Central memory CD4-positive, alpha-beta T cell (primary cell): ENCODE measurements at regions not wholly inside any gene's neighbourhood (a gene's known extent, or its start where the extent isn't known, plus 50 kb on each side); places are given as distances from the start of the nearest gene placed in this dataset.

Experiments
- DNase-seq: peaks from one replicate; pipeline ENCODE4 v3.0.0; 2022

GRCh38 chr1:36643371-36644270 is 160.9 kb upstream of the CSF3R start:
- no peak for DNase-seq

GRCh38 chr1:36642802-36643201 is 160.1 kb upstream of the CSF3R start:
- no peak for DNase-seq

GRCh38 chr1:36641776-36642175 is 159.1 kb upstream of the CSF3R start:
- DNase-seq, result no peak

DNA sequence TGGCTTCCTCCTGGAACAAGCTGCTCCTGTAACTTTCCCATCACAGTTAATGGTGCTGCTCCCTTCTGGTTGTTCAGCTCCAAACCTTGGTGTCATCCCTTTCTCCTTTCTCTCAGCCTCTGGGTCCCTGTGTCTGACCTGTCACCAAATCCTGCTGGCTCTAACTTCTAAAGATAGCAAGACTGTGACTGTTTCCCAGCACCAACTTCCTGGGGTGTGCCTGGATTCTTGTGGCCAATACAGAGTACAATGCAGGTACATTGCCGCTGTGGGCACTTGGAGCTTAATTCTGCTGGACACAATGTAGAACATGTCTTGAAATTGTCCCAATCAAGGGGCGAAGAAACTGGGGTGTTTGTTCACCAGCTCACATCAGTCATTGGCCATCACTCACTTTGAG is 156.7 kb upstream of the CSF3R start:
- no peak for DNase-seq

DNA sequence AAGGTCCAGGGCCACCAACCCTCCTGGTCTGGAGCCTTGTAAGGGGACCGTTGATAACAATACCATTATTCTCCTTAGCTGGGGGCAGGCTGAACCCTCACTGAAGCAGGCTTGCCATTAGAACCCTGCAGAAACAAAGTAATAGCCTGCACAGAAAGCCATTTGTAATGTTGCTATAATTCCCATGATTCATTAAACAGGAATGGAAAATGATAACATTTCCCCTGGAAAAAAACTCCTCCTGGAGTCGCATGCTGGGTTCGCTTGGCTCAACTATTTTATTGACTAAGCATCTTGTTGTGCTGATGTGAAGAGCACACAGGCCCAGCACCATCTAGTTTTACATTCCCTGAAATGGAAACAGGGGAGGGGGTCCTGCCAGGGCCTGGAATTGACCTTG is 155.6 kb upstream of the CSF3R start:
- no peak for DNase-seq

- DNase-seq, result no peak
These were observed 153.5 kb upstream of the CSF3R start for GRCh38 chr1:36636206-36636605.

GRCh38 chr1:36635284-36635683 is 152.6 kb upstream of the CSF3R start:
- no peak for DNase-seq

DNA sequence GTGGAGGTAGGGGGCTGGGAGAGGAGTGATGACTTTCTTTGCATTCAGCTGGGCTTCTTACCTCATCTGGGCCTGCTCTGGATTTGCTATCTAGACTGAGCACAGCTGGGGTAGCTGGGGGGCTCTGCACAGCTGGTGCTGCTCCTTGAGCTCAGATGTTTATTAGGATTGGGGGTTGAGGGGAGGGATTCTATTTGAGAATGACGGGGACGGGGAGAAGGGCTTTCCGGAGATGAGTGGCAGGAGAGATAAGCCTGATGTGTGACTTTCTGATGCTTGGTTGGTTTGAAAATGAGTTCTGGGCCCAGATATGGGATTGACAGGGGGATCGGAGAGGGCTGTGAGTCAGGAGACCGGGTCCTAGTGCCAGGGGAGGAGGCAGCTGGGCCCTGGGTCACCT is 146.1 kb upstream of the CSF3R start:
- no peak for DNase-seq

GRCh38 chr1:36626435-36626834 is 143.7 kb upstream of the CSF3R start:
- no peak for DNase-seq

DNA sequence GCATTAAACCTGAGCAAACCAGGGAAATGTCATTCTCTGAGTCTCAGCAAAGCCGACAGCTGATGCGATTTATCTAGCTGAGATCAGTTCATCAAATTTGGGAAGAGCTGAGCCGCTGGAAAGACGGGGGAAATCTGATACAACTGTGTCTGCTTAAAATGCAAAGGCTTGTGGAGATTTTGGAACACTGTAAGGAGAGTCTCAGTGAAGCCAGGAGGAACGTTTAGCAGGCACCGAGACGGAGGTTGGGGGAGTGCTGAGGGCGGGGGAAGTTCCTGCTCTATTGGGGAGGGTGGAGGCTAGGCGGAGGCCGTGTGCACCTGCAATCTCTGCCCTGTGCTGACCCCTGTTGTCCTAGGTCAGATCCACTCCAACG is 143.2 kb upstream of the CSF3R start:
- no peak for DNase-seq

- DNase-seq, result no peak
These were observed 142.7 kb upstream of the CSF3R start for GRCh38 chr1:36625253-36625934.

GRCh38 chr1:36624466-36624865 is 141.8 kb upstream of the CSF3R start:
- no peak for DNase-seq

DNA sequence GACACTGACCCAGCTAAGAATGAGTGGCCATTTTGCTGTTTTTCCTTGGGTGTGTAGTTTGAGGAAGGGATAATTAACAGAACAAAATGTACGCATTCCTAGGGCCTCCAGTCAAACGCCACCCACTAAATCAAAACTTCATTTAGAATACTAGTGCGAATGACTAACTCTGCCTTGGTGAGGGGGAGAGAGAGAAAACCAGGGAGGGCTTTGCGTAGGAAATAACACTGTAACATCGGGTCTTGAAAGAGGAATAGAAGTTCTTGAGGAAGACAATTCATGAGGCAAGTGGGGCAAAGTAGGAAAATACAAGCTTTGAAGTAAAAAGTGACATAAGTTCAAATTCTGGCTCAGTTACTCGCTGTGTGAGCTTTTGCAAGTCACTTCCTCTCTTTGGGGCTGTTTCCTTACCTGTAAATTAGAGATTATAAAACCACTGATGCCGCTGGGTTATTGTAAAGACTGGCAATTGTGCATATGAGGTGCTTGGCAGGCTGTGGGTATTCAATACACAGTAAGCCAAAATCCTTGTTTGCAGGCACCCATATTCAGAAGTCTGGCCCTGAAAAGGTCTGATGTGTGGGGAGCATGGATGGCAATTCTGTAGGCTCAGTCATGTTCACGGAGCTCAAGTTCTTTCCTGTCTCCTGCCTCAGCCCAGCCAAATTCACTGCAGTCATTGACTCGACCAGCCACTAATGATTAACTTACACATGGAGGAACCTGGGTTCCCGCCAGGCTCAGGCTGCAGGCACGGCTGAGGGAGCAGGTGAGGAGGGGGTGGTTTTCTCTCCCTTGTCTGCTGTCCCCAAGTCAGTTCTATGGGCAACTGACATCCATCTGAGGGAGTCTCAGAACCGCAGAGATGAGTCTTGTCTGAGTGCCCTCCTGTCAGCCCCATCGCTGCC is 140.3 kb upstream of the CSF3R start:
- no peak for DNase-seq

- no peak for DNase-seq
These were observed 138.8 kb upstream of the CSF3R start for GRCh38 chr1:36621531-36621930.

- no peak for DNase-seq
These were observed 137.4 kb upstream of the CSF3R start for GRCh38 chr1:36620142-36620541.

GRCh38 chr1:36614991-36615390 is 132.3 kb upstream of the CSF3R start:
- DNase-seq, result no peak

DNA sequence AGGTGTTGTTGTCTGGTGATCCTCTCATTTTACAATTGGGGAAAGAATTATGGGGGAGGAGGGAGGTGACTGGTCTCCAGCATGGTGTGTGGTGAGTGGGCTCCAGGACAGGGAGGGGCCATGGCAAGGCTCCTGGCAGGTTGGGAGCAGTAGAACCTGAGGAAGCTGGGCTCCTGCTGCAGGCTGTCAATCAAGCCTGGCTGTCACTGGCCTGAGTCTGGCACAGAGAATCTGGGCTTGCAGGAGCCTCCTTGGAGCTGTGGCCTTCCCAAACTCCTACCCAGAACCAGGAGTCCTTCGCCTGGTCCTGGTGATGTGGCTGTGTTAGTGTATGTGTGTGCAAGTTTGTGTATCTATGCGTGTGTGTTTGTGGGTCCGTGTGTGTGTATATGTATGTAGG is 131.9 kb upstream of the CSF3R start:
- DNase-seq, result no peak

- DNase-seq, result no peak
These were observed 131.0 kb upstream of the CSF3R start for GRCh38 chr1:36613721-36614120.

GRCh38 chr1:36612881-36613280 is 130.2 kb upstream of the CSF3R start:
- no peak for DNase-seq

GRCh38 chr1:36612121-36612520 is 129.4 kb upstream of the CSF3R start:
- DNase-seq, result no peak

DNA sequence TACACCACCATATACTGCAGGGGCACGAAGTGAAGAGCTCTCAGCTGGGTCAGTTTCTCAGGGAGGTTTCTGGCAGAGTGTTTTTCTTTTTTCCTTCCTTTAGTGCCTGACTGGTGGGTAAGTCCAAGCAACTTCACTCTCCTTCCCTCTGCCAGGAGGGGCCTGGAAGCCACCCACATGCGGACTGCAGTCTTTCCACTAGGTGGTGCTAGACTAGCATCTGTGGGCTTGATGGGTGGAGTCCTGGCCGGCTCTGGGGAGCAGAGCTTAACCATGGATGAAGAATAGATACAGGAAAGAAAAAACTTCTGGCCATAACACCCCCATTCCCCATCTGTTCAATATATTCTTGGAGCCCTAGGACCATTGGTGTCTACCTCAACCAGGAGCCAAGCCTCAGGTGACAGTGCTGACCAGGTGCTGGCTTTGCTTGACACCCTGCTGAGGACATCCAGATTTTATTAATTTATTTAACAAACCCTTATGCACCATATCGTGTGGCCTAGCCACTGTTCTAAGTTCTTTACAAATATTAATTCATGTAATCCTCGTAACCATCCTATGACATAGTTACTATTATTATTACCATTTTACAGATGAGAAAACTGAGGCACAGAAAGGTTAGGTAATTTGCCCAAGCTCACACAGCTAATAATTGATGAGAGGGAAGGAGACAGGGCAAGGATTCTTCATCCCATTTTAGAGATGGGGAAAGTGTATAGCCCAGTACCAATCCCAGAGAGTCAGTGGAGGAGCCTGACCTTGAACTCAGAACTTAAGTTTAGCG is 126.7 kb upstream of the CSF3R start:
- DNase-seq, result peak; percentile 17

DNA sequence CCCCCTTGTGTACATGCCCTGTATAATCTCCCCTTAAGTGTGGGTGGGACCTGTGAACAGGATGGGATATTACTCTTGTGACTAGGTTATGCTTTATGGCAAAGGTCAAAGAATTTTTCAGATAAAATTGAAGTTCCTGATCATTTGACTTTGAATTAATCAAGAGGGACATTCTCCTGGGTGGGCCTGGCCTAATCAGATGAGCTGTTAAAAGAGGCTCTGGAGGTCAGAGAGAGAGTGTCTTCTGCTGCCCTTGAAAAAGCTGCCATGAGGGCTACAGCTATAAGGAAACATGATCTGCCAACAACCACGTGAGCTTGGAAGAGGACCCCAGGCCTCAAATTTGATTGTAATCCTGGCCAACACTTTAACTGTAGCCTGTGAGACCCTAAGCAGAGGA is 125.6 kb upstream of the CSF3R start:
- no peak for DNase-seq

DNA sequence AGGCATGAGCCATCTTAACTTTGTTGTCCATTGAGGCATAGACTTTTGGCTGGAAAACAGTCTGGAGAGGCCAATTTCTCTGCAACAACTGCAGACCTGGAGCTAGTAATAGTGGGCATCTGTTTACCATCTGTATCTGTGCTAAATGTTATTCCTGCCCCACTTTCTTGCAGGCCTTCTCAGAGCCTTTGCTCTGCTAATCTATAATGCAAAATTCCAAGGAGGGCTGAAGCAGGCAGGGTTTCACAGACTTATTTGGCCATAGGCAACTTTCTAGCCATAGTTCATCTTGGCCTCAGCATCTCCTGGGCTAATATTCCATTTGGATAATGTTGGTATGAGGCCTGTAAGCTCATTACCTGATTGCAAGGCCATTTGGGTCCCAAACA is 124.5 kb upstream of the CSF3R start:
- DNase-seq, result no peak
